ENCODE measurements at regions not wholly inside any gene's neighbourhood (a gene's known extent, or its start where the extent isn't known, plus 50 kb on each side); places are given as distances from the start of the nearest gene placed in this dataset.

DNA sequence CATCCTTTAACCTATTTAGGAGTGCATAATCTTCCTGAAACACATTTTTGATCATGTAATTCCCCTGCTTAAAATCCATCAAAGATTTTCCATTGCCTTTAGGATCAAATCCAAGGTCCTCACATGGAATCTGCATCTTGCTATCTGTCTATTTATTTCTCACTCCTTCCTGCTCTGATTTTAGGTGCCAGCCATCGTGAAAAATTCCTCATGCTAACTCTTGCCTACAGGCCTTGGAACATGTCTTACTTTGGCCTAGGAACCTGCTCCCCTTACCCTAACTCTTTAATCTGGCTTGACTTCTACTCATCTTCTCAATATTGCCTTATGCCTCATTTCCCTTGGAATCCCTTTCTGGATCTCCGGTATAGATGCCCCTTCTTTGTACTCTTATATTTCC is 1074.3 kb downstream of the TTLL7 start:
- TF ChIP-seq POLR2AphosphoS5 (IDR thresholded peaks at IDR 0.05) (no peak), EP300 (IDR thresholded peaks at IDR 0.05) (no peak), POLR2A (IDR thresholded peaks at IDR 0.05) (no peak)
- TF ChIP-seq, protein P1, sequence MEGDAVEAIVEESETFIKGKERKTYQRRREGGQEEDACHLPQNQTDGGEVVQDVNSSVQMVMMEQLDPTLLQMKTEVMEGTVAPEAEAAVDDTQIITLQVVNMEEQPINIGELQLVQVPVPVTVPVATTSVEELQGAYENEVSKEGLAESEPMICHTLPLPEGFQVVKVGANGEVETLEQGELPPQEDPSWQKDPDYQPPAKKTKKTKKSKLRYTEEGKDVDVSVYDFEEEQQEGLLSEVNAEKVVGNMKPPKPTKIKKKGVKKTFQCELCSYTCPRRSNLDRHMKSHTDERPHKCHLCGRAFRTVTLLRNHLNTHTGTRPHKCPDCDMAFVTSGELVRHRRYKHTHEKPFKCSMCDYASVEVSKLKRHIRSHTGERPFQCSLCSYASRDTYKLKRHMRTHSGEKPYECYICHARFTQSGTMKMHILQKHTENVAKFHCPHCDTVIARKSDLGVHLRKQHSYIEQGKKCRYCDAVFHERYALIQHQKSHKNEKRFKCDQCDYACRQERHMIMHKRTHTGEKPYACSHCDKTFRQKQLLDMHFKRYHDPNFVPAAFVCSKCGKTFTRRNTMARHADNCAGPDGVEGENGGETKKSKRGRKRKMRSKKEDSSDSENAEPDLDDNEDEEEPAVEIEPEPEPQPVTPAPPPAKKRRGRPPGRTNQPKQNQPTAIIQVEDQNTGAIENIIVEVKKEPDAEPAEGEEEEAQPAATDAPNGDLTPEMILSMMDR (IDR thresholded peaks at IDR 0.05) = no peak
- 92 to 95% methylated on average over 1 to 2 of the region's 2 CpGs for WGBS, 2 donors (ENCODE audit: low coverage in 1 of 2)
- H3K27ac ChIP-seq = no peak overlapping the region
- no peaks in the 10 kb centered on the region for H3K36me3 ChIP-seq
- no peak overlapping the region for H3K4me3 ChIP-seq
- H3K27me3 ChIP-seq = no peaks in the 10 kb centered on the region
- no peak for ATAC-seq
- no peaks in the 10 kb centered on the region for H3K9me3 ChIP-seq
- H3K4me1 ChIP-seq = peaks cover 0 to 6% (median 0%) of the 10 kb centered on the region in 3 donors

DNA sequence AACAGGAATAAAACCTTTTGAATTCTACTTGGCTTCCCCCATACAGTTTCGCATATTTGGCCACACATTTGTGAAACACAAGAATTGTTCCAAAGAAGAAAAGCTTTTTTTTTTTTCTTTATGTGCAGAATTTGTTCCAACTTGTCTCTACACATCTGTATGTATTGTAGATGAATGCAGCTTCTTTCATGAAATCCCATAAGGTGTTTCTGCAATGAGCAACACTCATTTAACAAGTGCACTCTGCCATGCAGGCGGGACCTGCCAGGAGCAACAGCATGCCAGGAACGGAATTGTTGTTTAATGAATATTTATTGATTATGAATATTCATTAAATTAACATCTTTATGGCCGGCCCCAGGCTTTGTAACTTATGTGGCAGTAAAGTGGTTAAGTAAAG is 1075.0 kb downstream of the TTLL7 start:
- Histone ChIP-seq H3K27me3 (no peaks in the 10 kb centered on the region), H3K4me1 (peaks cover 0 to 6% (median 0%) of the 10 kb centered on the region in 3 donors), H3K27ac (no peak overlapping the region), H3K36me3 (no peaks in the 10 kb centered on the region), H3K9me3 (no peaks in the 10 kb centered on the region), H3K4me3 (no peak overlapping the region)
- no peak for ATAC-seq
- WGBS, 2 donors (ENCODE audit: low coverage in 1 of 2) = 89 to 97% methylated on average over 4 of the region's 4 CpGs
- no peak for TF ChIP-seq POLR2AphosphoS5 (IDR thresholded peaks at IDR 0.05)
- no peak for TF ChIP-seq POLR2A (IDR thresholded peaks at IDR 0.05)
- no peak for TF ChIP-seq EP300 (IDR thresholded peaks at IDR 0.05)
- TF ChIP-seq, protein P1 (IDR thresholded peaks at IDR 0.05) = no peak

DNA sequence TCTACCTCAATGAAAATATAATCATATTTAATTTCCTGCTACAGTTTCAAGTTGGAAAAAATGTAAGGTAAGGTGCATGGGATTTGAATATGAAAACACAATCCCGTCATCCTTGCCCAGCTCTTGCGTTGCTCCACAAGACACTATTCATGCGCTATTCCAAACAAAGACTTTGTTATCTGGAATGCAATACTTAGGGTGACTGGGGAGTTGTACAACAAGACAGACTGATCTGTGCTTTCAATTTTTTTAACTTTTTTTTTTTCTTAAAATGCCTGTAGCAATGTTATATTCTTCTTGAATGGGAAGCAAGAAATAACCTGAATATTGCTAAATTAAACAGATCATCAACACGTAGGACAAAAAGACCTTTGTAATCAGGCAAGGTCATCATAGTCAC is 1077.2 kb downstream of the TTLL7 start:
- H3K9me3 ChIP-seq = no peaks in the 10 kb centered on the region
- H3K4me1 ChIP-seq = peaks cover 0 to 6% (median 0%) of the 10 kb centered on the region in 3 donors
- H3K4me3 ChIP-seq = no peak overlapping the region
- no peak for ATAC-seq
- no peaks in the 10 kb centered on the region for H3K36me3 ChIP-seq
- TF ChIP-seq, protein P1 (IDR thresholded peaks at IDR 0.05) = no peak
- no peak for TF ChIP-seq EP300 (IDR thresholded peaks at IDR 0.05)
- TF ChIP-seq POLR2A (IDR thresholded peaks at IDR 0.05) = no peak
- TF ChIP-seq POLR2AphosphoS5 (IDR thresholded peaks at IDR 0.05) = no peak
- H3K27ac ChIP-seq = no peak overlapping the region
- H3K27me3 ChIP-seq = no peaks in the 10 kb centered on the region
- 74 to 96% methylated on average over 4 of the region's 4 CpGs for WGBS, 2 donors (ENCODE audit: low coverage in 1 of 2)

DNA sequence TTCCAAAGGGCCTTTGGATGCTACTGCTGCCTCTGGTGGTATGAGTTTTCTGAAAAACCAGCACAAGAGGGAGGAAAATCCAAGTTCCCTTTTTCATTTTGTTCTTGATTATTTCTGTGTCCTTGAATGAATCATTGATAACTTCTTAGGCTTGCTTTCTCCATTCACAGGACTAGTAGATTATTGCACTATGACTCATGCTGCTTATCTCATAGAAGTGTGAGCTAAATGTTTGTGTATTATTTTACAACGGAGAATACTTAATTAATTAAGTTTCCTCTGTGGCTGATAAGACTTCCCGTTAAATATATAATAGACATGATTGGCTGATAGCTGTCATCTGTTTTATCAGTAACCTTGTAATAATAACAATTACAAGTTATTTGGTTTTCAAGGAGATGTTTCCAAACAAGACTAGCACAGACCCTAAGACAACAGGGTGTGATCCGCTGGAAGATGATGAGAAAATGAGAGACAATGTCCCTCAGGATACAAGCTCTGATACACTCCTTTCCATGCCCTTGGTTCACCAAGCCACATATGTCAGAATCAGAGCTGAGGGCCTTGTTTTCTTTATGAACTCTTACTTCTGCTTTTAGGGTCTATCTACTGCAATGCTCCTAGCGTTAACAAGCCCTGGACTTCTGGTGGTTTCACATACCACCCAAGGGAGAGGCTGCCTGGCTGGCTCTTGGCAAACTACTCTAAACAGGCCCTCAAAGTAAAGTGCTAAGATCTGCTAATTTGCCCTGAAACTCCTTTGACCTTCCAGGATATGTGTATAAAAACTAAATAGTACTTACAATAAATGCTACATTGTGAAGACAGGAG is 1078.3 kb downstream of the TTLL7 start:
- TF ChIP-seq, protein P1 (IDR thresholded peaks at IDR 0.05) = no peak
- H3K9me3 ChIP-seq = no peaks in the 10 kb centered on the region
- H3K4me3 ChIP-seq = no peak overlapping the region
- no peak overlapping the region for H3K27ac ChIP-seq
- no peaks in the 10 kb centered on the region for H3K36me3 ChIP-seq
- ATAC-seq = peak; percentile 34
- no peaks in the 10 kb centered on the region for H3K27me3 ChIP-seq
- WGBS, 2 donors (ENCODE audit: low coverage in 1 of 2) = 50 to 63% methylated on average over 3 of the region's 4 CpGs
- peaks cover 0 to 6% (median 0%) of the 10 kb centered on the region in 3 donors for H3K4me1 ChIP-seq

DNA sequence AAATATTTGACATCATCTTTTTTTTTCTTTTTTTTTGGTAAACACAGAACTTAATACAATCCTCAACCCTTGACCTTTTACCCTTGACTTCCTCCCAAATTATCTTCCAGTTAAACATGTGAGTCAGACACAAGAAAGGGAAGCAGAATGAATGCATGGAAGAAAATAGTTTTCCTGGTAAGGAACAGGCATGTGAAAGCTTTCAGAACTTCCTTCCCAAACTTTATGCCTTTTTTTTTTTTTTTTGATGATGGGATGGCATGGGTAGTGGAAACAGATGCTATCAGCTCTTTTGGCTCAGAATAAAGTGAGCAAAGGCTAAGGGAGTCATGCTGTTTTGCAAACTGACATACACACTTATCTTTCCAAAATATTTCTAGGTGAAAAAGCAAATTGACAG is 1079.1 kb downstream of the TTLL7 start:
- Histone ChIP-seq H3K27me3 (no peaks in the 10 kb centered on the region), H3K9me3 (no peaks in the 10 kb centered on the region), H3K4me3 (no peak overlapping the region), H3K36me3 (no peaks in the 10 kb centered on the region), H3K27ac (no peak overlapping the region), H3K4me1 (peaks cover 0 to 6% (median 0%) of the 10 kb centered on the region in 3 donors)
- TF ChIP-seq, protein P1 (IDR thresholded peaks at IDR 0.05) = no peak
- TF ChIP-seq POLR2AphosphoS5 (IDR thresholded peaks at IDR 0.05) (no peak), POLR2A (IDR thresholded peaks at IDR 0.05) (no peak), EP300 (IDR thresholded peaks at IDR 0.05) (no peak)
- no peak for ATAC-seq
